ENCODE measurements at regions not wholly inside any gene's neighbourhood (a gene's known extent, or its start where the extent isn't known, plus 50 kb on each side); places are given as distances from the start of the nearest gene placed in this dataset.

- H3K36me3 ChIP-seq = no peaks in the 10 kb centered on the region
- no peak overlapping the region for H3K27ac ChIP-seq
- no peaks in the 10 kb centered on the region for H3K27me3 ChIP-seq
- H3K4me1 ChIP-seq (ENCODE audit: low read depth) = no peaks in the 10 kb centered on the region
- no peak overlapping the region for H3K4me3 ChIP-seq
- no peaks in the 10 kb centered on the region for H3K9me3 ChIP-seq (ENCODE audit: low read depth)
- DNase-seq (ENCODE audit: low read depth in 1 of 2, low spot score in 1 of 2) = no peak
- no peak for TF ChIP-seq CTCF (IDR thresholded peaks at IDR 0.05; ENCODE audit: low read depth, low read length)
Measured at GRCh38 chr13:67351114-67351513, 121.0 kb upstream of the PCDH9 start.

- no peak for TF ChIP-seq CTCF (IDR thresholded peaks at IDR 0.05; ENCODE audit: low read depth, low read length)
- Histone ChIP-seq H3K36me3 (no peaks in the 10 kb centered on the region), H3K27me3 (no peaks in the 10 kb centered on the region), H3K4me3 (no peak overlapping the region), H3K9me3 (ENCODE audit: low read depth) (no peaks in the 10 kb centered on the region), H3K4me1 (ENCODE audit: low read depth) (no peaks in the 10 kb centered on the region), H3K27ac (no peak overlapping the region)
- DNase-seq (ENCODE audit: low read depth in 1 of 2, low spot score in 1 of 2) = no peak
Measured at GRCh38 chr13:67343777-67344176, 113.6 kb upstream of the PCDH9 start.

- Histone ChIP-seq H3K36me3 (no peaks in the 10 kb centered on the region), H3K9me3 (ENCODE audit: low read depth) (no peaks in the 10 kb centered on the region), H3K4me3 (no peak overlapping the region), H3K4me1 (ENCODE audit: low read depth) (no peaks in the 10 kb centered on the region), H3K27ac (no peak overlapping the region), H3K27me3 (no peaks in the 10 kb centered on the region)
- no peak for TF ChIP-seq CTCF (IDR thresholded peaks at IDR 0.05; ENCODE audit: low read depth, low read length)
- no peak for DNase-seq (ENCODE audit: low read depth in 1 of 2, low spot score in 1 of 2)
Measured at GRCh38 chr13:67341406-67341805, 111.3 kb upstream of the PCDH9 start.

GRCh38 chr13:67330149-67330548 lies 100.0 kb upstream of the PCDH9 start:
- Histone ChIP-seq H3K9me3 (ENCODE audit: low read depth) (no peaks in the 10 kb centered on the region), H3K36me3 (no peaks in the 10 kb centered on the region), H3K4me3 (no peak overlapping the region), H3K27ac (no peak overlapping the region), H3K27me3 (no peaks in the 10 kb centered on the region), H3K4me1 (ENCODE audit: low read depth) (no peaks in the 10 kb centered on the region)
- DNase-seq (ENCODE audit: low read depth in 1 of 2, low spot score in 1 of 2) = peak in 1 of 2 donors; percentile 5
- TF ChIP-seq CTCF (IDR thresholded peaks at IDR 0.05; ENCODE audit: low read depth, low read length) = no peak

- H3K27me3 ChIP-seq = no peaks in the 10 kb centered on the region
- no peak for TF ChIP-seq CTCF (IDR thresholded peaks at IDR 0.05; ENCODE audit: low read depth, low read length)
- no peaks in the 10 kb centered on the region for H3K36me3 ChIP-seq
- H3K9me3 ChIP-seq (ENCODE audit: low read depth) = no peaks in the 10 kb centered on the region
- H3K4me1 ChIP-seq (ENCODE audit: low read depth) = no peaks in the 10 kb centered on the region
- DNase-seq (ENCODE audit: low read depth in 1 of 2, low spot score in 1 of 2) = no peak
- no peak overlapping the region for H3K4me3 ChIP-seq
- H3K27ac ChIP-seq = no peak overlapping the region
Measured at GRCh38 chr13:67328895-67329294, 98.8 kb upstream of the PCDH9 start.

- no peak for DNase-seq (ENCODE audit: low read depth in 1 of 2, low spot score in 1 of 2)
- H3K27me3 ChIP-seq = no peaks in the 10 kb centered on the region
Measured at GRCh38 chr13:67318860-67319259, 88.7 kb upstream of the PCDH9 start.

More at GRCh38 chr13:67318860-67319259, 88.7 kb upstream of the PCDH9 start:
- H3K9me3 ChIP-seq (ENCODE audit: low read depth) = no peaks in the 10 kb centered on the region
- H3K36me3 ChIP-seq = no peaks in the 10 kb centered on the region
- H3K27ac ChIP-seq = no peak overlapping the region
- no peaks in the 10 kb centered on the region for H3K4me1 ChIP-seq (ENCODE audit: low read depth)
- no peak for TF ChIP-seq CTCF (IDR thresholded peaks at IDR 0.05; ENCODE audit: low read depth, low read length)
- no peak overlapping the region for H3K4me3 ChIP-seq
